ENCODE measurements at regions not wholly inside any gene's neighbourhood (a gene's known extent, or its start where the extent isn't known, plus 50 kb on each side); places are given as distances from the start of the nearest gene placed in this dataset.

- Mint-ChIP-seq H3K9me3 (peaks cover 9% of the 10 kb centered on the region; the same call in 2 of the 3 replicates), H3K4me1 (no peaks in the 10 kb centered on the region), H3K36me3 (ENCODE audit: low read depth) (no peaks in the 10 kb centered on the region), H3K4me3 (no peak overlapping the region), H3K27ac (no peak overlapping the region), H3K27me3 (ENCODE audit: insufficient read depth, low read depth, poor library complexity) (peaks cover 2% of the 10 kb centered on the region)
- Histone ChIP-seq H3K9me2 (ENCODE audit: insufficient read depth) (no peaks in the 10 kb centered on the region), H3K4me3 (no peak overlapping the region), H4K20me1 (replicated peaks; ENCODE audit: insufficient read depth) (no peaks in the 10 kb centered on the region), H3K27me3 (ENCODE audit: insufficient read depth) (no peaks in the 10 kb centered on the region), H3K4me1 (ENCODE audit: insufficient read depth) (no peaks in the 10 kb centered on the region), H2AFZ (no peak overlapping the region), H3F3A (replicated peaks; ENCODE audit: low read depth) (no peaks in the 10 kb centered on the region), H3K4me2 (no peak overlapping the region), H3K36me3 (ENCODE audit: insufficient read depth) (no peaks in the 10 kb centered on the region), H3K27ac (ENCODE audit: low read depth) (no peak overlapping the region), H3K79me2 (replicated peaks; ENCODE audit: insufficient read depth) (no peaks in the 10 kb centered on the region)
- no peak for DNase-seq (ENCODE audit: low spot score)
- TF ChIP-seq ETS1 (IDR thresholded peaks at IDR 0.05) (no peak), EZH2phosphoT487 (IDR thresholded peaks at IDR 0.05; ENCODE audit: unreplicated experiment) (no peak), ZNF114 (CRISPR knock-in tag; IDR thresholded peaks at IDR 0.05) (no peak), CREB1 (CRISPR knock-in tag; IDR thresholded peaks at IDR 0.05; ENCODE audit: low read depth) (no peak), POLR2AphosphoS5 (IDR thresholded peaks at IDR 0.05; ENCODE audit: low read depth) (no peak), STAT1 (IDR thresholded peaks at IDR 0.05; ENCODE audit: unreplicated experiment) (no peak), REST (IDR thresholded peaks at IDR 0.05; ENCODE audit: unreplicated experiment) (no peak), NANOG (IDR thresholded peaks at IDR 0.05; ENCODE audit: borderline replicate concordance) (no peak), JUNB (IDR thresholded peaks at IDR 0.05; ENCODE audit: unreplicated experiment) (no peak), ZNF331 (CRISPR knock-in tag; IDR thresholded peaks at IDR 0.05; ENCODE audit: low read depth) (no peak), CTCF (conservative IDR thresholded peaks at IDR 0.05; ENCODE audit: low read depth in 2 of 2) (no peak), EZH2 (IDR thresholded peaks at IDR 0.05; ENCODE audit: low read depth, unreplicated experiment) (no peak)
- TF ChIP-seq, protein P1, sequence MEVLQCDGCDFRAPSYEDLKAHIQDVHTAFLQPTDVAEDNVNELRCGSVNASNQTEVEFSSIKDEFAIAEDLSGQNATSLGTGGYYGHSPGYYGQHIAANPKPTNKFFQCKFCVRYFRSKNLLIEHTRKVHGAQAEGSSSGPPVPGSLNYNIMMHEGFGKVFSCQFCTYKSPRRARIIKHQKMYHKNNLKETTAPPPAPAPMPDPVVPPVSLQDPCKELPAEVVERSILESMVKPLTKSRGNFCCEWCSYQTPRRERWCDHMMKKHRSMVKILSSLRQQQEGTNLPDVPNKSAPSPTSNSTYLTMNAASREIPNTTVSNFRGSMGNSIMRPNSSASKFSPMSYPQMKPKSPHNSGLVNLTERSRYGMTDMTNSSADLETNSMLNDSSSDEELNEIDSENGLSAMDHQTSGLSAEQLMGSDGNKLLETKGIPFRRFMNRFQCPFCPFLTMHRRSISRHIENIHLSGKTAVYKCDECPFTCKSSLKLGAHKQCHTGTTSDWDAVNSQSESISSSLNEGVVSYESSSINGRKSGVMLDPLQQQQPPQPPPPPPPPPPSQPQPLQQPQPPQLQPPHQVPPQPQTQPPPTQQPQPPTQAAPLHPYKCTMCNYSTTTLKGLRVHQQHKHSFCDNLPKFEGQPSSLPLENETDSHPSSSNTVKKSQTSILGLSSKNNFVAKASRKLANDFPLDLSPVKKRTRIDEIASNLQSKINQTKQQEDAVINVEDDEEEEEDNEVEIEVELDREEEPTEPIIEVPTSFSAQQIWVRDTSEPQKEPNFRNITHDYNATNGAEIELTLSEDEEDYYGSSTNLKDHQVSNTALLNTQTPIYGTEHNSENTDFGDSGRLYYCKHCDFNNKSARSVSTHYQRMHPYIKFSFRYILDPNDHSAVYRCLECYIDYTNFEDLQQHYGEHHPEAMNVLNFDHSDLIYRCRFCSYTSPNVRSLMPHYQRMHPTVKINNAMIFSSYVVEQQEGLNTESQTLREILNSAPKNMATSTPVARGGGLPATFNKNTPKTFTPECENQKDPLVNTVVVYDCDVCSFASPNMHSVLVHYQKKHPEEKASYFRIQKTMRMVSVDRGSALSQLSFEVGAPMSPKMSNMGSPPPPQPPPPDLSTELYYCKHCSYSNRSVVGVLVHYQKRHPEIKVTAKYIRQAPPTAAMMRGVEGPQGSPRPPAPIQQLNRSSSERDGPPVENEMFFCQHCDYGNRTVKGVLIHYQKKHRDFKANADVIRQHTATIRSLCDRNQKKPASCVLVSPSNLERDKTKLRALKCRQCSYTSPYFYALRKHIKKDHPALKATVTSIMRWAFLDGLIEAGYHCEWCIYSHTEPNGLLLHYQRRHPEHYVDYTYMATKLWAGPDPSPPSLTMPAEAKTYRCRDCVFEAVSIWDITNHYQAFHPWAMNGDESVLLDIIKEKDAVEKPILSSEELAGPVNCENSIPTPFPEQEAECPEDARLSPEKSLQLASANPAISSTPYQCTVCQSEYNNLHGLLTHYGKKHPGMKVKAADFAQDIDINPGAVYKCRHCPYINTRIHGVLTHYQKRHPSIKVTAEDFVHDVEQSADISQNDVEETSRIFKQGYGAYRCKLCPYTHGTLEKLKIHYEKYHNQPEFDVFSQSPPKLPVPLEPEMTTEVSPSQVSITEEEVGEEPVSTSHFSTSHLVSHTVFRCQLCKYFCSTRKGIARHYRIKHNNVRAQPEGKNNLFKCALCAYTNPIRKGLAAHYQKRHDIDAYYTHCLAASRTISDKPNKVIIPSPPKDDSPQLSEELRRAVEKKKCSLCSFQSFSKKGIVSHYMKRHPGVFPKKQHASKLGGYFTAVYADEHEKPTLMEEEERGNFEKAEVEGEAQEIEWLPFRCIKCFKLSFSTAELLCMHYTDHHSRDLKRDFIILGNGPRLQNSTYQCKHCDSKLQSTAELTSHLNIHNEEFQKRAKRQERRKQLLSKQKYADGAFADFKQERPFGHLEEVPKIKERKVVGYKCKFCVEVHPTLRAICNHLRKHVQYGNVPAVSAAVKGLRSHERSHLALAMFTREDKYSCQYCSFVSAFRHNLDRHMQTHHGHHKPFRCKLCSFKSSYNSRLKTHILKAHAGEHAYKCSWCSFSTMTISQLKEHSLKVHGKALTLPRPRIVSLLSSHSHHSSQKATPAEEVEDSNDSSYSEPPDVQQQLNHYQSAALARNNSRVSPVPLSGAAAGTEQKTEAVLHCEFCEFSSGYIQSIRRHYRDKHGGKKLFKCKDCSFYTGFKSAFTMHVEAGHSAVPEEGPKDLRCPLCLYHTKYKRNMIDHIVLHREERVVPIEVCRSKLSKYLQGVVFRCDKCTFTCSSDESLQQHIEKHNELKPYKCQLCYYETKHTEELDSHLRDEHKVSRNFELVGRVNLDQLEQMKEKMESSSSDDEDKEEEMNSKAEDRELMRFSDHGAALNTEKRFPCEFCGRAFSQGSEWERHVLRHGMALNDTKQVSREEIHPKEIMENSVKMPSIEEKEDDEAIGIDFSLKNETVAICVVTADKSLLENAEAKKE (CRISPR knock-in tag; IDR thresholded peaks at IDR 0.05): no peak
- no peak for ATAC-seq
These were observed 244.9 kb upstream of the IRX1 start for GRCh38 chr5:3350781-3351180.
